IMR-90 (cell line): ENCODE measurements at regions not wholly inside any gene's neighbourhood (a gene's known extent, or its start where the extent isn't known, plus 50 kb on each side); places are given as distances from the start of the nearest gene placed in this dataset.
"Not testable (repeated sequence)": the region's sequence is repeated elsewhere in the genome, so short reads cannot be mapped to it uniquely, and the experiment has no call there.

Experiments
- ATAC-seq: fragments of 200-7000 bp; cut with Tn5 transposase; 2 replicates; pipeline ENCODE4 v1.9.1; 2020; ENCODE audit warnings: low read depth, mild to moderate bottlenecking, moderate library complexity
- BruUV-seq: library from RNA; stranded (reverse); fragments of 400-500 nt; replicated peaks from 2 replicates; lab custom pipeline; 2021; lab: Mats Ljungman, UMichigan
- CTCF ChIA-PET: fragments of 300-600 bp; formaldehyde crosslinking; extraction: SDS; loops from one replicate; lab custom pipeline; 2021; ENCODE audit warnings: antibody characterized with exemption; lab: Yijun Ruan, JAX
- POLR2A ChIA-PET: fragments of 300-600 bp; sonication (Branson Sonifier 250); formaldehyde crosslinking; loops from one replicate; lab custom pipeline; 2022; ENCODE audit warnings: antibody characterized with exemption; ENCODE audit not compliant: unreplicated experiment; lab: Charles Lee
- DNase-seq: peaks from one replicate; pipeline ENCODE4 v3.0.0; 2013
- H2AFZ ChIP-seq: replicated peaks from 2 replicates; pipeline ENCODE3; 2013; ENCODE audit warnings: low read length, mild to moderate bottlenecking; ENCODE audit not compliant: poor library complexity
- H2AK5ac ChIP-seq: 2 replicates; pipeline ENCODE4 v1.6.1; 2013; ENCODE audit warnings: low read depth, low read length, inconsistent platforms
- H2AK9ac ChIP-seq: replicated peaks from 2 replicates; pipeline ENCODE3; 2013; ENCODE audit warnings: mild to moderate bottlenecking, low read depth, low read length, moderate library complexity; ENCODE audit not compliant: poor library complexity
- H2BK120ac ChIP-seq: 2 replicates; pipeline ENCODE4 v1.6.1; 2013; ENCODE audit warnings: low read depth, low read length, inconsistent platforms
- H2BK15ac ChIP-seq: 3 replicates; pipeline ENCODE4 v1.6.1; 2013; ENCODE audit warnings: low read depth, low read length, inconsistent platforms
- H2BK20ac ChIP-seq: 2 replicates; pipeline ENCODE4 v1.6.1; 2013; ENCODE audit warnings: low read depth, mild to moderate bottlenecking, inconsistent platforms, low read length, moderate library complexity
- H2BK5ac ChIP-seq: 2 replicates; pipeline ENCODE4 v1.6.1; 2013; ENCODE audit warnings: mild to moderate bottlenecking, low read depth, low read length, inconsistent platforms; ENCODE audit not compliant: poor library complexity, severe bottlenecking
- H3K14ac ChIP-seq: replicated peaks from 2 replicates; pipeline ENCODE4 v1.6.1; 2013; ENCODE audit warnings: low read depth, low read length, inconsistent platforms
- H3K18ac ChIP-seq: 2 replicates; pipeline ENCODE4 v1.6.1; 2013; ENCODE audit warnings: low read depth, low read length, control low read depth
- H3K23ac ChIP-seq: 2 replicates; pipeline ENCODE4 v1.6.1; 2013; ENCODE audit warnings: low read depth, low read length, inconsistent platforms
- H3K27ac ChIP-seq: 2 replicates; pipeline ENCODE4 v1.5.1; 2013; ENCODE audit warnings: mild to moderate bottlenecking, control low read depth, low read length; ENCODE audit not compliant: insufficient read depth
- H3K27me3 ChIP-seq: 2 replicates; pipeline ENCODE4 v1.6.1; 2013; ENCODE audit warnings: low read length; ENCODE audit not compliant: control insufficient read depth, insufficient read depth
- H3K36me3 ChIP-seq: 2 replicates; pipeline ENCODE4 v1.6.1; 2013; ENCODE audit warnings: low read length, mixed read lengths; ENCODE audit not compliant: control insufficient read depth, insufficient read depth
- H3K4ac ChIP-seq: 2 replicates; pipeline ENCODE4 v1.6.1; 2013; ENCODE audit warnings: low read depth, low read length, inconsistent platforms
- H3K4me1 ChIP-seq: 2 replicates; pipeline ENCODE4 v1.6.1; 2013; ENCODE audit warnings: low read length, mixed read lengths; ENCODE audit not compliant: control insufficient read depth, insufficient read depth
- H3K4me2 ChIP-seq: 2 replicates; pipeline ENCODE4 v1.6.1; 2013; ENCODE audit warnings: low read depth, mild to moderate bottlenecking, control low read depth, low read length, moderate library complexity
- H3K4me3 ChIP-seq: 2 replicates; pipeline ENCODE4 v1.5.1; 2013; ENCODE audit warnings: low read depth, mild to moderate bottlenecking, control low read depth, low read length, moderate library complexity; ENCODE audit not compliant: insufficient read depth
- H3K56ac ChIP-seq: 2 replicates; pipeline ENCODE4 v1.6.1; 2013; ENCODE audit warnings: low read length, inconsistent platforms; ENCODE audit not compliant: insufficient read depth; ENCODE audit errors: extremely low read depth
- H3K79me1 ChIP-seq, 2 experiments: 2 replicates each; pipeline ENCODE4 v1.6.1; 2013; ENCODE audit warnings: low read length in 2 of 2, inconsistent platforms in 1 of 2, low read depth in 1 of 2
- H3K9ac ChIP-seq: 2 replicates; pipeline ENCODE4 v1.6.1; 2013; ENCODE audit warnings: low read depth, low read length, control low read depth
- H3K9me1 ChIP-seq: 2 replicates; pipeline ENCODE4 v1.6.1; 2013; ENCODE audit warnings: low read length, inconsistent platforms; ENCODE audit not compliant: insufficient read depth
- H3K9me3 ChIP-seq: 2 replicates; pipeline ENCODE4 v1.6.1; 2013; ENCODE audit warnings: low read length; ENCODE audit not compliant: control insufficient read depth, insufficient read depth
- H4K20me1 ChIP-seq: 2 replicates; pipeline ENCODE4 v1.6.1; 2013; ENCODE audit warnings: low read length, inconsistent platforms; ENCODE audit not compliant: insufficient read depth
- H4K5ac ChIP-seq: 2 replicates; pipeline ENCODE4 v1.6.1; 2013; ENCODE audit warnings: mild to moderate bottlenecking, low read depth, low read length, control low read depth
- H4K8ac ChIP-seq, 2 experiments: 2 replicates each; pipeline ENCODE4 v1.6.1; 2013; ENCODE audit warnings: low read depth in 2 of 2, low read length in 2 of 2, control low read depth in 1 of 2, inconsistent platforms in 1 of 2
- H4K91ac ChIP-seq: 2 replicates; pipeline ENCODE4 v1.6.1; 2013; ENCODE audit warnings: low read depth, low read length, inconsistent platforms; ENCODE audit not compliant: insufficient read depth
- WGBS, 2 experiments: methylation state at CpG; one replicate each; pipeline versions ENCODE4 v1.1.5 to v1.1.7; 2013; ENCODE audit warnings: missing lambda C conversion rate in 2 of 2; ENCODE audit not compliant: insufficient read length in 1 of 2; ENCODE audit errors: extremely low coverage in 2 of 2; 5-methylcytosine and 5-hydroxymethylcytosine counted together
- dilution Hi-C: fragments of 300-500 bp; cut with HindIII; formaldehyde crosslinking; loops from one replicate; pipeline ENCODE4 v1.14.3; 2018; ENCODE audit warnings: low sequenced_read_pairs; ENCODE audit not compliant: unreplicated experiment
- in situ Hi-C: fragments of 300-500 bp; cut with MboI; formaldehyde crosslinking; loops from 3 replicates; pipeline ENCODE4 v1.14.3; 2019; ENCODE audit warnings: low sequenced_read_pairs, inconsistent platforms, mixed read lengths
- intact Hi-C: fragments of 100-400 bp; cut with micrococcal nuclease; formaldehyde crosslinking; loops from 2 replicates; pipeline ENCODE4 v1.10.0; 2022

- dilution Hi-C loops, H2BK120ac ChIP-seq, ATAC-seq, H2AK9ac ChIP-seq, H2BK5ac ChIP-seq, H3K36me3 ChIP-seq, H4K5ac ChIP-seq, H4K91ac ChIP-seq, H2AFZ ChIP-seq, H3K79me1 ChIP-seq, H3K27ac ChIP-seq, H3K18ac ChIP-seq, H3K4me1 ChIP-seq, H3K4me2 ChIP-seq, H4K8ac ChIP-seq, H3K23ac ChIP-seq, intact Hi-C loops, H3K9me1 ChIP-seq, BruUV-seq, DNase-seq, H4K20me1 ChIP-seq, H3K4me3 ChIP-seq, H3K56ac ChIP-seq, H3K27me3 ChIP-seq, H3K14ac ChIP-seq, H2BK15ac ChIP-seq, CTCF ChIA-PET, H3K9ac ChIP-seq, H2AK5ac ChIP-seq, in situ Hi-C loops, H2BK20ac ChIP-seq, H3K4ac ChIP-seq, POLR2A ChIA-PET: not testable (repeated sequence)
- peaks cover 20% of the 10 kb centered on the region; the same call in 1 of the 2 replicates for H3K9me3 ChIP-seq
- WGBS, 2 experiments: no CpG with 5 or more reads among the region's 7 CpGs
Measured at GRCh38 chr12:126946958-126947357, 1320.0 kb upstream of the TMEM132C start.
